ENCODE measurements at regions not wholly inside any gene's neighbourhood (a gene's known extent, or its start where the extent isn't known, plus 50 kb on each side); places are given as distances from the start of the nearest gene placed in this dataset.

- no peak for TF ChIP-seq CTCF (IDR thresholded peaks at IDR 0.05 in 2 of 3, conservative IDR thresholded peaks at IDR 0.05 in 1 of 3; ENCODE audit: borderline replicate concordance in 1 of 3, insufficient read depth in 1 of 3, low read depth in 2 of 3, low read length in 2 of 3)
- TF ChIP-seq POLR2A (IDR thresholded peaks at IDR 0.05; ENCODE audit: borderline replicate concordance, extremely low read depth, insufficient read depth, insufficient read length): no peak
- no peak for TF ChIP-seq TCF7L2 (IDR thresholded peaks at IDR 0.05; ENCODE audit: borderline replicate concordance, extremely low read depth, insufficient read depth, insufficient read length)
- no peak for TF ChIP-seq EZH2 (IDR thresholded peaks at IDR 0.05)
- TF ChIP-seq MAX (IDR thresholded peaks at IDR 0.05): no peak
- no peak for TF ChIP-seq POLR2AphosphoS5 (IDR thresholded peaks at IDR 0.05; ENCODE audit: low read depth, low read length)
- TF ChIP-seq ATF3 (IDR thresholded peaks at IDR 0.05): no peak
- no peak for TF ChIP-seq ZFX (IDR thresholded peaks at IDR 0.05)
These were observed 75.6 kb upstream of the SYNPR start for GRCh38 chr3:63202529-63202928.
